ENCODE measurements at regions not wholly inside any gene's neighbourhood (a gene's known extent, or its start where the extent isn't known, plus 50 kb on each side); places are given as distances from the start of the nearest gene placed in this dataset.

DNA sequence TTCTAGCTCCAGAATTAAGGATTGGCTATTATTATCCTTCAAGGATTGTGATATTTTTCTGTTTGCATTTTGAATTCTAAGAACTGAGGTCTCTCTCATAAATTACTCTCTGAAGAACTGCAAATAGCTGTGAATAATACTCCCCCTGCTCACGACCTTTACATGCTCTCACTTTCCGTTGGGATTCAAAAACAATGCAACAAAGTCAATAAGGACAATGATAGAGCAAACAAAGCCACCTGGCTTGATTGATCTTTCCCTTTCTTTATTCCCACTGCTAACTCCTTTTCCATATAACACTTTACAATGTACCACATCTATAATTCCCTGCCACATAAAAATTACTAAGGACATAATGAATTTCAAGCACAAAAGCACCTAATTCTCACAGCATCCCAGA lies 523.0 kb upstream of the CA10 start:
- no peak overlapping the region for H3K4me3 ChIP-seq (ENCODE audit: low read length)
- TF ChIP-seq, protein P1, sequence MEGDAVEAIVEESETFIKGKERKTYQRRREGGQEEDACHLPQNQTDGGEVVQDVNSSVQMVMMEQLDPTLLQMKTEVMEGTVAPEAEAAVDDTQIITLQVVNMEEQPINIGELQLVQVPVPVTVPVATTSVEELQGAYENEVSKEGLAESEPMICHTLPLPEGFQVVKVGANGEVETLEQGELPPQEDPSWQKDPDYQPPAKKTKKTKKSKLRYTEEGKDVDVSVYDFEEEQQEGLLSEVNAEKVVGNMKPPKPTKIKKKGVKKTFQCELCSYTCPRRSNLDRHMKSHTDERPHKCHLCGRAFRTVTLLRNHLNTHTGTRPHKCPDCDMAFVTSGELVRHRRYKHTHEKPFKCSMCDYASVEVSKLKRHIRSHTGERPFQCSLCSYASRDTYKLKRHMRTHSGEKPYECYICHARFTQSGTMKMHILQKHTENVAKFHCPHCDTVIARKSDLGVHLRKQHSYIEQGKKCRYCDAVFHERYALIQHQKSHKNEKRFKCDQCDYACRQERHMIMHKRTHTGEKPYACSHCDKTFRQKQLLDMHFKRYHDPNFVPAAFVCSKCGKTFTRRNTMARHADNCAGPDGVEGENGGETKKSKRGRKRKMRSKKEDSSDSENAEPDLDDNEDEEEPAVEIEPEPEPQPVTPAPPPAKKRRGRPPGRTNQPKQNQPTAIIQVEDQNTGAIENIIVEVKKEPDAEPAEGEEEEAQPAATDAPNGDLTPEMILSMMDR (IDR thresholded peaks at IDR 0.05; ENCODE audit: insufficient read depth, low read depth, low read length, missing control alignments): no peak
- DNase-seq (ENCODE audit: low read depth): no peak

DNA sequence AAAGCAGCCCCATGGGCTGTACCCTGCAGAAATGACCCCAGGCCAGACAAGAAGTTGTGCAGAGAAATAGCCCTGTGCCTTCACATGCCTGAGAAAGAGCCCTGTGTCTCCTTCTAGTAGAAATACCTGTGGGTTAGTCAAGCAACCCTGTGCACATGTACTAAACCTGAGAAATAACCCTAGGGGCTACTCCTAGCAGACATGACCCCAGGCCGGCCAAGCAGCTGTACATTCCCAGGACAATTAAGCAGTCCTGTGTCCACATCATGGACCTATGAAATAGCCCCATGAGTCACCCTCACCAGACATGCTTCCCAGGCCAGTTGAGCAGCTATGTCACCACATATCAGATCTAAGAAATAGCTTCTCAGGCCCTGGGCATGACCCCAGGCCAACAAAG lies 519.7 kb upstream of the CA10 start:
- no peak overlapping the region for H3K4me3 ChIP-seq (ENCODE audit: low read length)
- TF ChIP-seq, protein P1 (IDR thresholded peaks at IDR 0.05; ENCODE audit: insufficient read depth, low read depth, low read length, missing control alignments): no peak
- no peak for DNase-seq (ENCODE audit: low read depth)

DNA sequence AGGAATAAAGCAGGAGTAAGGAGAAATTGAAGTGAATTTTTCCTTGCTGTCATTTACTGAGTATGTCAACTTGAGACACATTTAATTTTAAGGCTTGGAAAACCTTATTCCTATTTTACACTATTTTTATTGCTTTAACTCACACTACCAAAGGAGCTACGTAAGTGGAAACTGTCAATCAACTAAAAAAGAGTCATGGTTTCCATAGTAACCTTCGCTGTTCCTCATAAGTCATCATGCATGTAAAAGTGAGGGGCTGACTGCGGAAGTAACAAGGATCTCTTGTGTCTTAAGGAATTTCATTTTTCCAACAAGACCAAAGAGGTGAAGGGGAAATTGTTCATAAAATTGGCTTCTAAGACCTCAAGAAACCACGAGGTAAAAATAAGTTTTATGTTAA lies 516.2 kb upstream of the CA10 start:
- DNase-seq (ENCODE audit: low read depth): no peak
- no peak overlapping the region for H3K4me3 ChIP-seq (ENCODE audit: low read length)
- TF ChIP-seq, protein P1 (IDR thresholded peaks at IDR 0.05; ENCODE audit: insufficient read depth, low read depth, low read length, missing control alignments): no peak

DNA sequence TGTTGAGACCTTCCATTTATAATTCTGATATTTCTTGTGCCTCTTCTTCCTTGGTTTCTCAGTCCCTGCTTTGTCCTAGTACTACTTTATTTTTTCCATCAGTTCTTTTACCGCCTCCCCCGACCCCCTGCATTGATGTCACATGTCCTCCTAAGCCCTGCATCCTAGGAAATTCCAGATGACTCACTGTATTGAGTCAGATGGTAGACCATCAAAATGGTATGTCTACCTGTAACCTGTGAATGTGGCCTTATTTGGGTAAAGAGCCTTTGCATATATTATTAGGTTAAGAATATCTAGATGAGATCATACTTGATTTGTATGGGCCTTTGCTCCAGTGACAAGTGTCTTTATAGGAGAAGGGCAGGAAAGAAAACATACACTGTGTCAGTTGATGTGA lies 515.3 kb upstream of the CA10 start:
- no peak for DNase-seq (ENCODE audit: low read depth)
- no peak overlapping the region for H3K4me3 ChIP-seq (ENCODE audit: low read length)
- TF ChIP-seq, protein P1 (IDR thresholded peaks at IDR 0.05; ENCODE audit: insufficient read depth, low read depth, low read length, missing control alignments): no peak

DNA sequence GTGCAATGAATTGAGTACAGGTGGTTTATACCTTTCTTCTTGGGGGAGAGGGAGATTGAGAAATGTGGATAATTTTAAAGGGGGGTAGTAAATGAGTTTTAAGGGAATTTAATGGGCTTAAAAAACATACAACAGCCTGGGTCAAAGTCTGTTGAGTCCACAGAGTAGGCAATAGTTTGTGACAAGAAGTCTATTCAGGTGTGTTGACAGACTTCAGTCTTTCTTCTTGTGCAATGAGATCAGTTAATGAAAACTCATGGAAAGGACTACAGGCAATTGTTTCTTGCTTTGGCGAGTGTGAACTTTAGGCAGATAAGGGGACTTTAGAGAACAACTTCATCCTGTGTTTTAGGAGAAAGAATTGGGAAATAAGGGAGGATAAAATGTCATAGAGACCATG lies 507.8 kb upstream of the CA10 start:
- DNase-seq (ENCODE audit: low read depth): no peak
- TF ChIP-seq, protein P1 (IDR thresholded peaks at IDR 0.05; ENCODE audit: insufficient read depth, low read depth, low read length, missing control alignments): no peak
- H3K4me3 ChIP-seq (ENCODE audit: low read length): no peak overlapping the region

DNA sequence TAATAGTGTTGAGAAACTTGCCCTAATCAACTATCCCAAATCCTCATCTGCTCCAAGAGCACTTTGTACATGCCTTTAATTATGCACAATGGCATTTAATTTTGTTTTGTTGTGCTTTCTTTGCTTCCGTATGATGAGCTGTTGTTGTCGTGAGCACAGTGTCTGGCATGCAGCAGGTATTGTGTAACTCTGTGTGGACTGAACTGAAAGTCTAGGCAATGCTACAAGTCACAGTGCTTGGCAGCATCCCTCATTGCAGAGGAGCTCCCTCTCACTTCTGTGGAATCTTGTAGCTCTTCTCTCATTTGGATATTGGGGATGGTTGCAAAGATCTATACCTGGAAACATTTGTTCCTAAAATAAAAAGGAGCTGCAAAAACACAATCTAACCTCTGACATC lies 502.2 kb upstream of the CA10 start:
- no peak overlapping the region for H3K4me3 ChIP-seq (ENCODE audit: low read length)
- TF ChIP-seq, protein P1 (IDR thresholded peaks at IDR 0.05; ENCODE audit: insufficient read depth, low read depth, low read length, missing control alignments): no peak
- DNase-seq (ENCODE audit: low read depth): no peak

DNA sequence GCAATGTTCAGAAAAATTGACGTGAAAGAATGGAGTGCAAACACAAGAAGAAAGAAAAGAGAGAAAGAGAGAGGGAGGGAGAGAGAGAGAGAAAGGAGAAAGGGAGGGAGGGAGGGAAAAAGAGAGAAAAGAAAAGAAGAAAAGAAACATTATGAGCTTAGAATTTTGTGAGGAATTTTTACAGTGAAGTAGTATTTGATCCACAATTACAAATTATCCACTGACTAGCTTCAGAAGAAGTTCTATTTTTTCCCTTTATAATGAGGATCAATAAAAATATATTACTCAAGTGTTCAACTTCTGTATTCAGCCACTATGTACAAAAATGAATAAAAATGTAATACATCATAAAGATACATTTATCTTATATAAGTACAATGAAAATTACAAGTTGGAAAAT lies 494.5 kb upstream of the CA10 start:
- TF ChIP-seq, protein P1 (IDR thresholded peaks at IDR 0.05; ENCODE audit: insufficient read depth, low read depth, low read length, missing control alignments): no peak
- H3K4me3 ChIP-seq (ENCODE audit: low read length): no peak overlapping the region
- DNase-seq (ENCODE audit: low read depth): no peak

Measured in epithelial cell of esophagus (primary cell).